GM12874 (cell line): ENCODE measurements at regions not wholly inside any gene's neighbourhood (a gene's known extent, or its start where the extent isn't known, plus 50 kb on each side); places are given as distances from the start of the nearest gene placed in this dataset.

ENCODE experiments used
- TF ChIP-seq, protein P1 (sequence below): IDR thresholded peaks from 2 replicates; pipeline ENCODE4 v1.5.1; 2011; ENCODE audit warnings: low read depth, mild to moderate bottlenecking, control low read depth, low read length, moderate library complexity; ENCODE audit not compliant: insufficient read depth

DNA sequence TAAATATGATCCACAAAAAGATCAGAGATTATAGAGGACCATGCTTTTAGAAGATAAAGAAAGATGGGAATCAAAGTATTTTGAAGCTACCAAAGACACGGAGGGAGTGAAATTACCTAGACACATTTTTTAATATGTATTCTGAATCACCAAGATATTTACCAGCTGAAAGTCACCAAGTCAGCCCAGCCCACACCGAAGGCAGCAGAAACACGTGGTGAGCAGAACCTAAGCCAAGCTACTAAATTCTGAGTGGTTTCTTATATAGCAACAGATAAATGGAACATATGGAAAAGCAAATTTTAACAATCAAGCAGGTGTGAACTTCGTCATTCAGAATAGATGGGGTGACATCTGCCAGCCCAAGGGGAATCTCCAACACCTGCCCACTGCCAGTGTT, 134.7 kb upstream of the AKR1E2 start:
- TF ChIP-seq, protein P1, sequence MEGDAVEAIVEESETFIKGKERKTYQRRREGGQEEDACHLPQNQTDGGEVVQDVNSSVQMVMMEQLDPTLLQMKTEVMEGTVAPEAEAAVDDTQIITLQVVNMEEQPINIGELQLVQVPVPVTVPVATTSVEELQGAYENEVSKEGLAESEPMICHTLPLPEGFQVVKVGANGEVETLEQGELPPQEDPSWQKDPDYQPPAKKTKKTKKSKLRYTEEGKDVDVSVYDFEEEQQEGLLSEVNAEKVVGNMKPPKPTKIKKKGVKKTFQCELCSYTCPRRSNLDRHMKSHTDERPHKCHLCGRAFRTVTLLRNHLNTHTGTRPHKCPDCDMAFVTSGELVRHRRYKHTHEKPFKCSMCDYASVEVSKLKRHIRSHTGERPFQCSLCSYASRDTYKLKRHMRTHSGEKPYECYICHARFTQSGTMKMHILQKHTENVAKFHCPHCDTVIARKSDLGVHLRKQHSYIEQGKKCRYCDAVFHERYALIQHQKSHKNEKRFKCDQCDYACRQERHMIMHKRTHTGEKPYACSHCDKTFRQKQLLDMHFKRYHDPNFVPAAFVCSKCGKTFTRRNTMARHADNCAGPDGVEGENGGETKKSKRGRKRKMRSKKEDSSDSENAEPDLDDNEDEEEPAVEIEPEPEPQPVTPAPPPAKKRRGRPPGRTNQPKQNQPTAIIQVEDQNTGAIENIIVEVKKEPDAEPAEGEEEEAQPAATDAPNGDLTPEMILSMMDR: no peak

DNA sequence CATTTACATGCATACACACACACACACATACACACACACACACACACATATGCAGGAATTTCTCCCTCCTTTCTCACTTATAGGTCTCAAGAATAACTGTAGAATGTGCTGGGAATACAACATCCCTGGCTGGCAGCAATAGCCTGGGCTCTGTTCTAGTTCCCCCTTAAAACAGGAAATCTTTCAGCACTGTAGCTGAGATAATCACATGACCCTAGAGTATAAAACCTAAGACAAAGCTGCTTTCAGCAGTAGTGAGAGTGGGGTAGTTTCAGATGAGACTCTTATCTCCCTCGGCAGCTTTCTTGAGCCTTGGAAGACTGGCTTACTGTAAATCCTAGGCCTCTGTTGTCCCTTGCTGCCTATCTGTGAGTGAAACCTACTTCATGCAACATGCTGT, 137.4 kb upstream of the AKR1E2 start:
- TF ChIP-seq, protein P1: no peak

DNA sequence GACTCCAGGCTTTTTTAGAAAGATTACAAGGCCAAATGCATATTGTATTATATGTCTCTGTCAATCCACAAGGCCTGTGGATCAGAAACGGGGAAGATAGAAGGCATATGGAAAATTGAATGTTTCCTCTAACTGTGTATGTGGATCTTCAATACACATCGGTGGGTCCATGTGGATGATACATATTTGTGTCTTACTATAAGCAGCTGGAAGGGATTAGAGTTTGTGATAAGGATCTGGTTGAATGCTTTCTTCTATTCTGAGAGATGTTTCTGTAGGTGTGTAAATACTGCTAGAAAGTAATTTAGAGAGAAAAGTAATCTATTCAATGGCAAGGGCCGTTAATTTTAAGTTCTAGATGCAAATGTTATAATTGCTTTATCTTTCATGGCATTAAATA, 137.8 kb upstream of the AKR1E2 start:
- TF ChIP-seq, protein P1: no peak

DNA sequence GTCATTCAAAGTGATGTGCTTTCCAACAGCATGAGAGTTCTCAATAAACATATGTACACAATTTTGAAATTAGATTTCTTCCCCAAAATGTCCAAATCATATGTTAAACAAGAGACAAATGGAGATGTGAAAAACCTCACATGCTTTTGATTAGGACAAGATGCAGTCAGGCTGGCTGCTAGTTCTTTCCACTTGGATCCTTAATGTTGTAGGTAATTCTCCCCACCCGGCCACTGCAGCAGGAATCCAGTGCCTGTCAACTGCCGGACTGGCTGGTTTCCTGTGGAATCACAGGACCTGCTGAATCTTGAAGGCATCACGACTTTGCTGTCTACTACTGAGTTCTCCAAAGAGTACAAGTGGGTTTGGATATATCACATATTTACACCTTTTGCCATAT, 138.6 kb upstream of the AKR1E2 start:
- TF ChIP-seq, protein P1: no peak

DNA sequence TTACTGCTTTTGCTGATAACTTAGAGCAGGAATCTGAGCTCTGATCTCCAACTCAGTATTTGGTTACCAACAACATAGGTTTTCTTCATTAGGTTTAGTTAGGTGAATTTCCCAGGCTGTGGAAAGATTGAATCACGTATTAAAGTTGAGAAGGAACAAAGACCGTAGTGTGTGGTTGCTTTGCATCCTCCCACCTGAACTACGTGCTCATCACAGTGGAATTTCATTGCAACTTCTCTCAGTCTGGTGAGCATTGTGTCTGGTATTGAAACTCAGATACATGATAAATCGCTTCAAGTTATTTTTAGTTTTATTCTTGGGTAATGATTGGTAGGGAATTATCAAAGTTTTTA, 139.4 kb upstream of the AKR1E2 start:
- TF ChIP-seq, protein P1: no peak

DNA sequence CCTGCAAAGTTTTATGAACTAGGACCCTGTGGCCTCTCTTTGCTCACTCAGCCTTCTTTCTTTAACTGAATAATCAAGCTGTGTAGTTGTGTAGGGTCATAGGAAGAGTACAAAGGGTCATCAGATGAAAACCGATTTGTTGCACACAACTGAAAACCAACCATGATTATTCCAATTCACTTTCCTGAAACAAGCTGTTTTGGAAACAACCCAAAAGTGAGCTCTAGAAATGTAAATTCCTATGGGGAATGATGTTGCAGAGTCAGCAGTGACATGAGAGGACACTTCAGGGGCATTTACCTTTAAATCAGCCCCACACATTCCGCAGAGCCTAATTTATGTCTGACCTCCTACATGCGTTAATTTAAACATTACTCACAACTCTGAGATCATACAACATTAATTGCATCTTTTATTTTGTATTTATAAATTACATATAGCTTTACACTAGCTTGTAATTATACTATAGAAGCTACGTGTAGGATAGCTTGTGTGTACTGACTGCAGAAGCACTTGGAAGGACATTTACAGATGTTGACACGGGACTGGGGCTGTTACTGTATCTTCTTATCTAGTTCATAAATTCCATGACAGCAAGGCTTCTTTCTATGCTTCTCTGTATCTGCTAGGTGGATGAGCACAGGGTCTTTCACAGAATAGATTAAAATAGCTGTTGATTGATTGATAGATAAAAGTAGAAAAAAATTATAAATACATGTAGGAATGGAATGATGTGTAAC, 139.9 kb upstream of the AKR1E2 start:
- TF ChIP-seq, protein P1: no peak

DNA sequence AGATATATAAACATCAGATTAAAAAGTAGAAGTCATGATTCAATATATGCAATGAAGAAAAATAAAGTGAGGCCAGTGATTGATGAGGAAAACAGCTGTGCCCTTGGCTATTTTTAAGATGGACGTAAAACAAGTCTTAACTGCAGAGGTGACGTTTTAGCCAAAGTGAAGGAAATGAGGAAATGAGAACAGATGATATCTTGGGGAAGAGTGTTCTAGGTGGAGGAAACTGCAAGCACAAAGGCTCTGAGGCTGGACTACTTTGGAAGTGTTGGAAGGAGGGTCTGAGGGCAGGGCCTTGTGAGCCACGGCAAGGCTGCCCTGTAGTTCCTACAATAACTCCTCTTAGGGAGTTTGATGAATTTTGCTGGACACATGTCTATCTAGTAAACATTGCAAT, 140.5 kb upstream of the AKR1E2 start:
- TF ChIP-seq, protein P1: no peak
